ENCODE measurements at regions not wholly inside any gene's neighbourhood (a gene's known extent, or its start where the extent isn't known, plus 50 kb on each side); places are given as distances from the start of the nearest gene placed in this dataset.
A peak's percentile ranks its signal among the peaks of the same experiment; 100 is the strongest.
"Not testable (repeated sequence)": the region's sequence is repeated elsewhere in the genome, so short reads cannot be mapped to it uniquely, and the experiment has no call there.

DNA sequence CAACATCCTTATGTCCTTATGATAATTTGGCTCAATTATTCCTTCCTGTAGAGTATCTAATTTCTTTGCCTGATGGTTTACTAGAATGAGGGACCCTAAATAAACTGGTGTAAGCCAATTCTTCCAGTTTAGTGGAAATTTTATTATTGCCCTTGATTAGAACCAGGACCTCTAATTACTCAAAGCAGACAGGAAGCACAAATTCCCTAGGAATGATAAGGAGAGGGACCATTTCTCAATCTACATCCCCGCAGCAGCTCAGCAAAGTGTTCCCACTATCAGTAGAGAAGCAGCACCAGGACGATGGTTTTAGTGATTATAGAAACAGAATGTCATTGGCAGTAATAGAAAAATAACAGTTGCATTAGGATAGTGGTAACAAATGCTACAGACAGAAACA is 97.1 kb downstream of the PLPPR4 start:
- DNase-seq, result no peak

DNA sequence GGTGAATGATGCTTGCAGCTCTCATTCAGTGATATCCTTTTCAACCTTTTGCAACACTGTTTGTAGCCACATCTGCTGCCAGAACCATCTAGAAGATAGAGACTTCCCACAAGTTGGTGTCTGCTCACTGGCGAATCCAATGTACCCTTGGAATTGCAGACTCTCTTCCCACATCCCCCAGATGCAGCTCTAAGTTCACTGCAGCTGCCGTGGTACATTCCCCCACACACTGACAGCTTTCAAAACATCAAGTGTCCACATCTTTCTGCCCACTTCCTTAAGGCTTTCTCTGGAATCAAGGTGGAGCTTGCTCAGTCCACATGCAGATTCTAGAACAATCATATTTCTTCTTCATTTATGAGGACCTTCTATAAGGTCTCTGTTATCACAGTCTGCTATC is 99.2 kb downstream of the PLPPR4 start:
- no peak for DNase-seq

DNA sequence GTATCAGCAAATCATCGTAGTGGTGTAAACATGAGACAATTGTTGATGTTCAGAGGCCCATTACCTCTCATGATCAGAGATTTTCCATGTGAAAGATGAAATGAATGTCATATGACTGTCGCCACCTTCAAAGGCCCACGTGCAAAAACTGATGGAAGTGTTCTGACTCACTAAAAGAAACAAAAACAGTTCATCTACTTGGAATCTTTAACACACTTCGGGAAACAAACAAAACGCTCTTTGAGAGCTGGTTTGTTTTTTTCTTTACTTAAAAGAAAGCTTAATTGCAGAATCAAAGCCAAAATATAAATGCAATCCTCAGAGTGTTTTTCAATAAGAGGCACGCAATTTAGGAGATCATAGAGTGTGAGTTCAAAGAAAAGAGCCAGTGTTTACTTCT is 100.8 kb downstream of the PLPPR4 start:
- DNase-seq, result no peak

DNA sequence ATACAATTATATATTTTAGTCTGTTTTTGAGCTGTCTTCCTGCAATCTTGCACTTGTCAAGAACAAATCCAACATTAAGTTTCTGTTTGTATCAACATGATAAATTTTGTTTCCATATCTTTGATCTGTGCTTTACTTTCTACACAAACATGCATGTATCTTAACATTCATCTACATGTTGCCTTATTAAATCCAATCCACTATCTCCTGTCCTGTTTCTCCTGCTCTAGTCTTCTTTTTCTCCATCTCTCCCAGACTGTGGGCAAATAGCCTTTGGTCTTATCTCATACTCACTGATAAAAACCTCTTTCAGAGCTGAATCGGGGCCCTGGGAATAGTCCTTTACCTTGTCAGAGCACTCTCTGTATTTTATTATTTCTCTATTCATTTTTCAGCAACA is 101.3 kb downstream of the PLPPR4 start:
- no peak for DNase-seq

DNA sequence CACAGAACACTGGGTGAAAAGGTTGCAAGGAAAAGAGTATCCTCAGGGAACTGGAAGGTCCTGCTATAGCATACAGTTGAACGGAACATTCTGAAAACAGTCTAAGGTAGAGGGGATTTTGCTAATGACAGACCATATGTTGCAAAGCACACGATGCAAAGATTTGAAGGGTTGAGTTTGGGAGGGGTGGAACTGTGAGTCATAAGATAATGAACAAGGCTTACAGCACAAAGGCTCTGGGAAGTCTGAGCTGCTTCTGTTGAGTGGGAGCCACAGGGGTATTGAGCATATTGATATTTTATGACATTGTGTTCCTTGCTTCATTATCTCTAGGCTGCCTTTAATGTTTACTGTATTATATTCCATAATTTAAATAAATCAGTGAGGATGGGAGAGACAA is 104.9 kb downstream of the PLPPR4 start:
- DNase-seq, result peak; percentile 7

DNA sequence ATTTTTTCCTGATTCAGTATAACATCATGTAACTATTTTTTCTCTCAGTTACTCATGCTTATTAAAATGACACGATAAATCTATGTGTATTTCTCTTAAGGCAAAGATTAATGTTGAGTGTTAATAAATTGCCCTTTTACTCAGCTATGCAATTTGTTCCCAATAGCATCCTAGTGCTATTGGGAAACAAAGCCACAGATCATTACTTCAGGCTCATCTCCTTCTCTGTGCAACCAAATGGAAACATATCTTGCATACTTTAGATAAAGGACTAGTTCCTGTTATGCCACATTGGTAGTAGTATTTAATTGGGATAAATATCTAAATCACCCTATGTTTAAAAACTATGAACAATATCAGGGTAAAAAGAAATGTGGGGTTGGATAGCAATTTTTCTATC is 106.2 kb downstream of the PLPPR4 start:
- DNase-seq, result no peak

DNA sequence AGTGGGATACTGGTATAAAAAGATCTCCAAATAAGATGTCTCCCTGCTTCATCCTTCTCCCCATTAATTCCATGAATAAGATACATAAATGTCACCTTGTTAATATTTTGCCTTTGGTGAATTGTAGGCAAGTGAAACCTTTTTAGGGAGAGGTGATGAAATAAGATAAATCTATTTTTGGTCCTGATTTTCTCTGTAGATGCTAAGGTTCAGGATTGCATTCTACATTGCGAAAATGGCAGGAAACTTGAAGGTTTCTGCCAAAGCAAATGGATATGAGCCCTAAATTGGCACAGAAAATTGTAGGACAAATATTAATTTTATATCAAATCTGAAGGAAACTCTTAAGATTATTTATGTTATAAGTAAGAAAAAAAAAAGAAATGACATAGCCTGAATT is 107.1 kb downstream of the PLPPR4 start:
- DNase-seq, result no peak

DNA sequence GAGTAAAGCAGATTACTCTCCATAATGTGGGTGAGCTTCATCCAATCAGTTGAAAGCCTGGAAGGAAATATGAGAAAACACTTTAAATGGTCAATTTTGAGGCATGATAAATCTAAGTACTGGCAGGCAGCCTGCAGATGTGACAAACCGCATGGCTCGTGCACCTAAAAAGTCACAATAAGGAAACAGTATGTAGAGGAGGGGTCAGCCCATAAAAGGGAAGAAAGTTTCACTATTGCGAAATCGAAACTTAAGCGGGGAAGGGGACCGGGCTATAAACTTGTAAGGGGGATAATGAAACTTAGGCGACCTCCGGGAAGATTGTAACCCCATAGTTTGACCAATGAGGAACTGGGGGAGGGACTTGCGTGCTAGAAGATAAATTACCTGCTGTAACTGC is 109.8 kb downstream of the PLPPR4 start:
- DNase-seq, result no peak

DNA sequence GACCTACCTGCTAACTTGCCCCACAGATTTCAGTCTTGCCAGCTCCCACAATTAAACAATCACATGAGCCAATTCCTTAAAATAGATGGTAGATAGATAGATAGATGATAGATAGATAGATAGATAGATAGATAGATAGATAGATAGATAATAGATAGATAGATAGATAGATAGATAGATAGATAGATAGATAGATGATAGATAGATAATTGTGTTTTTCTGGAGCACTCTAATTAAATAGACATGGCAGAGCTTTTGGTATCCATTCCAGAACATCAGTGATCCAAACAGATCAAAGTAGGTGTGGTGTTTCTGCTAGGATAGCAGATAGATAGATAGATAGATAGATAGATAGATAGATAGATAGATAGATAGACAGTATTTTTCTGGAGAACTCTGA is 110.4 kb downstream of the PLPPR4 start:
- DNase-seq, result not testable (repeated sequence)

DNA sequence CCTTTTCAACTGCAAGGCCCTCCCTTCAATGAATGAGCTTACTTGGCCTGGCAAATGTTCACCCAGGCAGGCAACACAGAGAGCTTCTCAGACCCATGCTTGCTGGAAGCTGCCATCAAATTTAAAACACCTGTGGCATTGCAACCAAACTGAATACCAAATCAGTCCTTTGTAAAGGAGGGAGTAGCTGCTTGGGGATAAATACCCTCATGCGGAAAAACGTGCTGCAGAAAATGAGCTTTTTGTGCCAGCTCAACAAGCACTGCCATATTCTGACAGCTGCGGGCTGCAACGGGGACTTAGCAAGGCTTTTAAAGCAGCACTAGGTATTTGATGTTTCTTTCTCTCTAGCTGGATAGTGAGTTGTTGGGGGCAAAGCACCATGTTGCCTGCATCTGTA is 119.7 kb downstream of the PLPPR4 start:
- DNase-seq, result no peak

DNA sequence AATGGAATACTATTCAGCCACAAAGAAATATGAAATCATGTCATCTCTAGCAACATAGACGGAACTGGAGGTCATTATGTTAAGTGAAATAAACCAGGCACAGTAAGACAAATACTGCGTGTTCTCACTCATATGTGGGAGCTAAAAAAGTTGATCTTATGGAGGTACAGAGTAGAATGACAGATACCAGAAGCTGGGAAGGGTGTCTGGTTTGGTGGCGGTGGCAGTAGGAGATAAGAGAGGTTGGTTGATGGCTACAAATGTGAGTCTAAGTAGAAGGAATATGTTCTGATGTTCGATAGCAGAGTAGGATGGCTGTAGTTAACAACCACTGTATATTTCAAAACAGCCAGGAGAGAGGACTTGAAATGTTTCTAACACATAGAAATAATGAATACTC is 121.6 kb downstream of the PLPPR4 start:
- DNase-seq, result no peak

DNA sequence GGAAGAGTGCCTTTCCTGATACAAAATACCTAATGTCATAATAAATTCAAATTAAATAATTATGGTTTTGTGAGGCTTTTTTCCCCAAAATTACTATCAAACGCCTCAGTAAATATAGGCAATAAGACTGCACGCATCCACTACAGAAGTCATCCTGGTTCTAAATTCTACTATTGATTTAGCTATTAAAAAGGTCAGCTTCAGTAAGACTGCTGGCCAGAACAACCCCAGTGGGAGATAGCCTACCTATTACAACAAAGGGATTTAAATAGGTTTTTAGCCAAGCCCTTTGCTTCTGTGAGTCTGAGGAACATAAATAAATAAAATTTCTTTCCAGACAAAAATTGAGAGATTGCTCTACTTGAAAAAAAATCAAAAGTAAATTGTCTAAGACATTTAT is 132.1 kb downstream of the PLPPR4 start:
- DNase-seq, result no peak

DNA sequence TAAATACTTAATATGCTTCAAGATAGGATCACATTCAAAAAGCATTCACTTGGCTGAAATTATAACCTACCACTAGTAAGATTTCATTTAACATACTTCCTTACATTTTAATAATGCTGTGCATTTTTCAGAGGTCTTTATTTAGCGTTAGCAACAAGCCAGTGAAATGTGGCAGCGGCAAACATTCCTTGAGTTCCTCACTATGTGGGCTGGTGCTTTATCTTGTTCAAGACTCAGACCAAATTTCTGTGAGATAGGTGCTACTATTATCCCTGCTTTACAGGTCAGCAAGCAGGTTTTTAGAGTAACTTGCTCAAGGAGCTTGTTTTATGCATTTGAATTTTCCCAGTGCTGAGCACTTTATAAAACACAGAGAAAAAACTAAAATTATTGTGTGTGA is 132.7 kb downstream of the PLPPR4 start:
- no peak for DNase-seq

DNA sequence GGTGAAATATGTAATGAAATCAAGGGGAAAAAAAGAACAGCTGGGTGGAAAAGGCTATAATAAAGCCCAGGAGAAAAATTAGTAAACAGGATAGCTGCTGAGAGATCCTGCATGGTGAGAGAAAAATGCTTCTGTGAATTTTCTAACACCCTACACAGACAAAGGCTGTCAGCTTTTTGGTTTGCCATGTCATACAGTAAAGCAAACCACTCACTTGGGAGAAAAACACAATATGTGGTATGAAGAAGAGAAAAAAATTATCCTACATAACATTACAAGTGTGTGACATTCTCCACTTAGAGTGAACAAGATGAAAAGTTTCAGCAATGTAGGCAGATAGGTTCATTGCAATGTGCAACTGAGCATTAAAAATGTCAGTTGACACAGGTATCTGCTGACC is 133.6 kb downstream of the PLPPR4 start:
- DNase-seq, result no peak

DNA sequence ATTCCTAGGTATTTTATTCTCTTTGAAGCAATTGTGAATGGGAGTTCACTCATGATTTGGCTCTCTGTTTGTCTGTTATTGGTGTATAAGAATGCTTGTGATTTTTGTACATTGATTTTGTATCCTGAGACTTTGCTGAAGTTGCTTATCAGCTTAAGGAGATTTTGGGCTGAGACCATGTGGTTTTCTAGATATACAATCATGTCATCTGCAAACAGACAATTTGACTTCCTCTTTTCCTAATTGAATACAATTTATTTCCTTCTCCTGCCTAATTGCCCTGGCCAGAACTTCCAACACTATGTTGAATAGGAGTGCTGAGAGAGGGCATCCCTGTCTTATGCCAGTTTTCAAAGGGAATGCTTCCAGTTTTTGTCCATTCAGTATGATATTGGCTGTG is 137.3 kb downstream of the PLPPR4 start:
- not testable (repeated sequence) for DNase-seq

DNA sequence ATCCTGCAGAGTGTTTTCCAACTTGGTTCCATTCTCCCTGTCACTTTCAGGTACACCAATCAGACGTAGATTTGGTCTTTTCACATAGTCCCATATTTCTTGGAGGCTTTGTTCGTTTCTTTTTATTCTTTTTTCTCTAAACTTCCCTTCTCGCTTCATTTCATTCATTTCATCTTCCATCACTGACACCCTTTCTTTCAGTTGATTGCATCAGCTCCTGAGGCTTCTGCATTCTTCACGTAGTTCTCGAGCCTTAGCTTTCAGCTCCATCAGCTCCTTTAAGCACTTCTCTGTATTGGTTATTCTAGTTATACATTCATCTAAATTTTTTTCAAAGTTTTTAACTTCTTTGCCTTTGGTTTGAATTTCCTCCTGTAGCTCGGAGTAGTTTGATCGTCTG is 140.1 kb downstream of the PLPPR4 start:
- DNase-seq, result not testable (repeated sequence)

DNA sequence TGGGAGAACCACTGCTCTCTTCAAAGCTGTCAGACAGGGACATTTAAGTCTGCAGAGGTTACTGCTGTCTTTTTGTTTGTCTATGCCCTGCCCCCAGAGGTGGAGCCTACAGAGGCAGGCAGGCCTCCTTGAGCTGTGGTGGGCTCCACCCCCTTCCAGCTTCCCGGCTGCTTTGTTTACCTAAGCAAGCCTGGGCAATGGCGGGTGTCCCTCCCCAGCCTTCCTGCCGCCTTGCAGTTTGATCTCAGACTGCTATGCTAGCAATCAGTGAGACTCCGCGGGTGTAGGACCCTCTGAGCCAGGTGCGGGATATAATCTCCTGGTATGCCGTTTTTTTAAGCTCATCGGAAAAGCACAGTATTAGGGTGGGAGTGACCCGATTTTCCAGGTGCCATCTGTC is 141.0 kb downstream of the PLPPR4 start:
- DNase-seq, result not testable (repeated sequence)

DNA sequence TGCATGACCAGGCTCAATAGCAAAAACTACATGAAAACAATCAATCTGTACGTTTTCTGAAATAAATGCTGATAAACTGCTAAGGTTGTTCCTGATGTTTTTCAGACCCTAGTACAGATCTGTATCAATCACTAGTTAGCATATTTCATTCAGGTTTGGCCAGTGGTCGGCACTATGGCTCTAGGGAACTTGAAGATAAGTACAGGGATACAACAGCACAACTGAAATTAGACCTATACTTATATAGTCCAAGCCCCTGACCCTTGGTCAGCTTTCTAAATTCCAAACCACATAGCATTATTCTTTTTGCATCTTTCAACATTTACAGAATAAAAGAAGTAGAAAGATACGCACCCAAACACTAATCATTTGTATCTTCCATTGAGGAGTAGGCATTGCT is 142.7 kb downstream of the PLPPR4 start:
- DNase-seq, result no peak

DNA sequence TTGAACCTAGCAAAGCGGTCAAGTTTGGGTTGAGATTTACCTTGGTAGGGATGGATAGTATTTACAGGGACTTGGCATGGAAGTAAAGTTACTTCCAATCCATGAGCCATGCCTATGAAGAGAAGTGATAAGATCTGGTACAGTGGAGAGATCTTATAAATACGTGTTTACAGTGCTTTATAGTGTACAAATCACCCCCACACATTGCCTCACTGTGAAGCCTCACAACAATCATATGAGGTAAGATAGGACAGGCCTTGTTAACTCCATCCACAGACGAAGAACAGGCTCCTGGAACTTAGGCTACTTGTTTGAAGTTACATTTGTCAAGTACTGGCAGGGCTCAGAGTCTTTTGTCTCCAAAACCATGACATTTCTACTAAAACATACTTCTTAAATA is 159.8 kb downstream of the PLPPR4 start:
- no peak for DNase-seq

DNA sequence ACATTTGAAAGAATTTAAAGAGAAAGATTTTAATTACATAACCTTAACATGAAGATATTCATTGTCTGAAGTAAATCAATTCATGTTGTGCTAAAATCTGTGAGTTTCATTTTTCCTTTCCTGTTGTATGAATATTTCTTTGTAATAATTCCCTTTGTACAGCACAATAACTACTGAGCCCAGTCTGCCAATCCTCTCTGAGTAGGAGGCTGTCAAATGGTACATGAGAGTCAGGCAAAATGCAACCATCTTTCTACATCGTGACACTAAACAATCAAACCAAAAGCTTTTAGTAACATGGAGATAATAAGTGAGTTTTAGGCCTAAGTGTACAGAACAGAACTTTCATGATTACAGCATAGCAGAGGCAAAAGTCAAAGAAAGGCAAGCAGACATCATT is 165.5 kb downstream of the PLPPR4 start:
- DNase-seq, result no peak

DNA sequence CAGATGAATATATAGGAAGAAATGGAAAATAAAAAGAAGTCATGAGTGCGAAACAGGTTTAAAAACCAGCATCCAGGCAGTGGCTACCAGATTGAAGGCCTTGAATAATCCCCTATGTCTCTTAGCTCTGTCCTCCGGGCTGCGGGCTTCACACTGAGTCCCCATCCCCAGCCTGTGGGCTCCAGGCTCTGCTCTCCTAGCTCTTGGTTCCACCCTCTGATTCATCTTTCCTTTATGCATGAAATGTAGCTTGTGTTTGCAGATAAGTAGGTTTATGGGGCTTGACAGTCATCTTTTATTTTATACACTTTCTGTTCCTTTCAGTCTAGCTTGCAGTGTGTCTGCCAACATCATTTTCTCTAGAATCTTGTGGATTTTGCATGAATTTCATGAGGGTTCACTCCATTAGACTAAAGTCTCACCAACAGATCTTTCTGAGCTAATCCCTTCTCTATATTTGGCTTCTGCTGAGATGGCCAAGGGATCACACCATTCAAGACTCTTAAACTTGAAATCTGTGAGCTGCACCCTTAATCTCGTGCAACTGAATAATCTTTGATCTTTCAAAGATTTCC is 174.5 kb downstream of the PLPPR4 start:
- DNase-seq, result no peak

DNA sequence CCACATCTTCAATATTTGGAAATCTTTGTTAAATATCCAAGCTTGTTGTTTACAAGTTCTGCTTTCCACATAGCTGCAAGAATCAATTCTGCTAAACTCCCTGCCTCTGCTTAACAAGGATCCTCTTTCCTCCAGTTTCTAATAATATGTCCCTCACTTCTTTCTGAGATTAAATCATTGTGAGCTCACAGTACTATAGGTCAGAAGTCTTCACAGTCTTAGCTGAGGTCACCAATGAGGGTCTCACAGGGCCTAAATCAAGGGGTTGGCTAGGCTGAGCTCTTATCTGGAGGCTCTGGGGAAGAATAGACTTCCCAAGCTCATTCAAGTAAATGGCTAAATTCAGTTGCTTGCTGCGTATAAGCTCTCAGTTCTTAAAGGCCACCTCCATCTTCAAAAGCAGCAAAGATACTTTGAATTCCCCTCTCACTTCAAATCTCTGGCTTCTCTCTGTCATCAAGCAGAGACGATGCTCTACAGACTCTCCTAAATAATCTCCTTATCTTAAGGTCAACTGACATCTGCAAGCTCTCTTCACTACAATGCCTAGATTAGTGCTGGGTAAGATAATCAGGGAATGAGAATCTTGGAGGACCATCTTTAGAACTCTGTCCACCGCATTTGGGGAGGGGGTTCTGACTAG is 175.3 kb downstream of the PLPPR4 start:
- no peak for DNase-seq

DNA sequence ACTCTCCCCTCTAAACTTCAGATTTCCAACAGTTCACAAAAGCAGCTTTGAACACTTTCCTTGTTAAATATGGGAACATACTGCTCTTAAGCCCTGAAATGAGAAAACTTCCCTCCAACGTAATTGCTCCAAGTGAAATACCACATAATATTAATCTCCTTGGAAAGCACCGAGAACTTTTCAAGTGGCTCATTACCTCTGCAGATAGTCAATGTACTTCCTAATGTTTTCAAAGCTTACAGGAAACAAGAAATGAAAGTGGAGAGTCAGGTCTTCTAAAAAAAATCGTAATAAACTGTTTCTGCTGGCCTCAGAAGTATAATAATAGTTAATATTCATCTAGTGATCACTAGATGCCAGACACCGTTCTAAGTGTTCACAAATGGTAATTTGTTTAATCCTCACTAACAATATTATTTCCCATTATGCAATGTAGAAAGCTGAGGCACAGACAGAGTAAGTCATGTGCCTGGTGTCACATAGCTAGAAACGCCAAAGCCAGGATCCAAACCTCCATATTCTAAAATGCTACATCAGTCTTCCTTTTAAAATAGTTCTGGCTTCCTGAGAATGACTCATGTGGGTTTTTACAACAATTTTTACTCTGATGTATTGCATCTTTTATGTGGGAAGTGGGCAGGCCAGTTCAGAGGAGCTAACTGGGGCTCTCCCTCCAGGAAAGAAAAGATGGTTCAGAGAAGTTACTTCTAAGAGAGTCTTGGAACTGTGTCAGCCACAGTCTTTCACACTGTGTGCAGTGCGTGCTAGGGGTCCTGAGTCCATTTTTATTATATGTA is 177.2 kb downstream of the PLPPR4 start:
- no peak for DNase-seq

DNA sequence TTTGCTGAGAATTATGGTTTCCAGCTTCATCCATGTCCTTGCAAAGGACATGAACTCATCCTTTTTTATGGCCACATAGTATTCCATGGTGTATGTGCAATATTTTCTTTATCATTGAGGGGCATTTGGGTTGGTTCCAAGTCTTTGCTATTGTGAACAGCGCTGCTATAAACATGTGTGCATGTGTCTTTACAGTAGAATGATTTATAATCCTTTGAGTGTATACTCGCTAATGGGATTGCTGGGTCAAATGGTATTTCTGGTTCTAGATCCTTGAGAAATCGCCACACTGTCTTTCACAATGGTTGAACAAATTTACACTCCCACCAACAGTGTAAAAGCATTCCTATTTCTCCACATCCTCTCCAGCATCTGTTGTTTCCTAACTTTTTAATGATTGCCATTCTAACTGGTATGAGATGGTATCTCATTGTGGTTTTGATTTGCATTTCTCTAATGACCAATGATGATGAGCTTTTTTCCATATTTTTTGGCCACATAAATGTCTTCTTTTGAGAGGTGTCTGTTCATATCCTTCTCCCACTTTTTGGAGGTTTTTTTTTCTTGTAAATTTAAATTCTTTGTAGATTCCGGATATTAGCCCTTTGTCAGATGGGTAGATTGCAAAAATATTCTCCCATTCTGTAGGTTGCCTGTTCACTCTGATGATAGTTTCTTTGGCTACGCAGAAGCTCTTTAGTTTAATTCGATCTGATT is 180.1 kb downstream of the PLPPR4 start:
- DNase-seq, result not testable (repeated sequence)
